GM12872 (cell line): ENCODE measurements at regions not wholly inside any gene's neighbourhood (a gene's known extent, or its start where the extent isn't known, plus 50 kb on each side); places are given as distances from the start of the nearest gene placed in this dataset.

Source experiments
- TF ChIP-seq, protein P1 (sequence below): IDR thresholded peaks from 3 replicates; pipeline ENCODE4 v1.5.1; 2011; ENCODE audit warnings: low read depth, mild to moderate bottlenecking, low read length, moderate library complexity; ENCODE audit not compliant: insufficient read depth

DNA sequence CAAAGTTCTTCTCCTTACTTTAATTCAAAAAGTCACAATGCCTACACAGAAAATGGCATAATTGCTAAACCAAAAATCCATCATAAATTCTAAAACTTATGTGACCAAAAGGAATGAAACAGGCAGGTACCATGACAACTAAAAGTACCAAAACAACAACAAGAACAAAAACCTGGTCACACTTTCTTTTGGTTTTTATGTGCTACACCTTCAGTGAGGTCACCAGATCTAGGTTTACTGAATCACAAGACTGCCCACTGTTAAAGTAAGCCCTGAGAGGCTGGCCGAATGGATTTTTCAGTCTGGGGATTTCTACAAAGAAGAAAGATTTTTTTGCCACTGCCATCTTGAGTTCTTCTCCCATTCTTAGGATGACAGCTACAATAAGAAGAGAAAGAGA lies 583.0 kb upstream of the PKN2 start:
- TF ChIP-seq, protein P1, sequence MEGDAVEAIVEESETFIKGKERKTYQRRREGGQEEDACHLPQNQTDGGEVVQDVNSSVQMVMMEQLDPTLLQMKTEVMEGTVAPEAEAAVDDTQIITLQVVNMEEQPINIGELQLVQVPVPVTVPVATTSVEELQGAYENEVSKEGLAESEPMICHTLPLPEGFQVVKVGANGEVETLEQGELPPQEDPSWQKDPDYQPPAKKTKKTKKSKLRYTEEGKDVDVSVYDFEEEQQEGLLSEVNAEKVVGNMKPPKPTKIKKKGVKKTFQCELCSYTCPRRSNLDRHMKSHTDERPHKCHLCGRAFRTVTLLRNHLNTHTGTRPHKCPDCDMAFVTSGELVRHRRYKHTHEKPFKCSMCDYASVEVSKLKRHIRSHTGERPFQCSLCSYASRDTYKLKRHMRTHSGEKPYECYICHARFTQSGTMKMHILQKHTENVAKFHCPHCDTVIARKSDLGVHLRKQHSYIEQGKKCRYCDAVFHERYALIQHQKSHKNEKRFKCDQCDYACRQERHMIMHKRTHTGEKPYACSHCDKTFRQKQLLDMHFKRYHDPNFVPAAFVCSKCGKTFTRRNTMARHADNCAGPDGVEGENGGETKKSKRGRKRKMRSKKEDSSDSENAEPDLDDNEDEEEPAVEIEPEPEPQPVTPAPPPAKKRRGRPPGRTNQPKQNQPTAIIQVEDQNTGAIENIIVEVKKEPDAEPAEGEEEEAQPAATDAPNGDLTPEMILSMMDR: no peak

DNA sequence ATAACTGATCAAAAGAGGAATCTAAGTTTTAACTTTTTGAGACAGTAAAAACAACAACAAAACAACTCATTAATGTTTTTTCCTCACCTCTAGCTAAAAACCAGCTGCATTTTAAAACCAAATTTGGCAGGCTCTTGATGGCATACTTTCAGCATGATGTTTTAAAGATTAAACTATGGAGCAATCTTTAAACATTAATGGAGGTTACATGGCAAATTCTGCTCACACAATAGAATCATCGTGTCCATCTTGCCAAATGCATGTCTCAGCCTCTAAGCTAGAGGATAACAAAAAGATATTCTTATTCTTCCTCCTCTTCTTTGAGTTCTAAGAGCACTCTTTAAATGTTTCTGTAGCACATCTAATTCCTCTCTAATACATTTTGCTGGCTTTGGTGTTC lies 579.8 kb upstream of the PKN2 start:
- TF ChIP-seq, protein P1: no peak

DNA sequence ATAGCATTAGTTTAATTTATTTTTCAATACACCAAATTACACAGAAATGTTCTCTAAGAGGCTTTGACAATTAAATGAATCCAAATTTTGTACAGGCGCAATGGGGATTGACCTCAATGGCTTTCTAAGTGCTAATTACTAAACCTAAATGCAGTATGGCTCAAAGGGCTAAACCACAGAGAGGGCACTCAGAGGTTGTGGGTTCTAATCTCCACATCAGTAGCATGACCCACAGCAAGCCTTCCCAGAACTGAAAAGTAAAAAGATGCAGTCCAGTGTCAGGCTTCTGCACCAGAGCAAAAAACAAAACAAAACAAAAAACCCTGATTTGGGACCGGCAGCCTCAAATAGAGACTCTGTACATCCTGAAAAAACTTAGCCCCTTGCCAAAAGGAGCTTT lies 579.2 kb upstream of the PKN2 start:
- TF ChIP-seq, protein P1: no peak

DNA sequence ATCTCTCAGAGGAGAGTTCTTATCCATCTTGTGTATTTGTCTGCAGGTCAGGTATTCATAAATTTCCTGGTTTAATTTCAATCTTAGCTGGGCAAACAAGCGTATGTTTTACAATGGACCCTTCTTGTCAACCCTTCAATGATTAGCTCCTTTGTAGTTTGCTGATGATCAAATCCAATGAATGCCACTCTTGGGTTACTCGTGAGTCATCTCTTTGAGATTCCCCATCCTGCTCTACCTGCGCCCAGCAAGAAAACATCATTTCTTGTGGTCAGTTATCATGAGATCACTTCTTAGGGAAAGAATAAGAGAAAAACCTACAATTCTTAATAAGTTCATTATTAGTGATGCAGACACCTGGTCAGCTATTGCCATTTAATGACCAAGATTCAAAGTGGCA lies 572.3 kb upstream of the PKN2 start:
- TF ChIP-seq, protein P1: no peak

DNA sequence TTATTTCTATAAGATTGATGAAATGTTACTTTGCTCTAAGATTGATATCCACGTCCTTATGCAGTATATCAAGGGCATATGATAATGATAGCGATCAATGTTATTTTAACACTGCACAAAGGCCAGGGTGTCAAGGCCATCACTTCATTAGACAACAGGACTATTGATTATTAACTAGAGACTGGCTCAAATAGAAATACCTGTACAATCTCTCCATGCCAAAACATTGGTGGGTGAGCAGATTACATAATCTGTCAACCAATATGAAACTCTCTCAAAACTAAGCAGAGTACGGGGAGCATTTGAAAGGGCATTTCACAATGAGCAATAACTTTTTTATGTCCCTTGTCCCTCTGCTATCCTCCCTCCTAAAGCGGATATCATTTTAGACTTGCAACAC lies 566.5 kb upstream of the PKN2 start:
- TF ChIP-seq, protein P1: no peak

DNA sequence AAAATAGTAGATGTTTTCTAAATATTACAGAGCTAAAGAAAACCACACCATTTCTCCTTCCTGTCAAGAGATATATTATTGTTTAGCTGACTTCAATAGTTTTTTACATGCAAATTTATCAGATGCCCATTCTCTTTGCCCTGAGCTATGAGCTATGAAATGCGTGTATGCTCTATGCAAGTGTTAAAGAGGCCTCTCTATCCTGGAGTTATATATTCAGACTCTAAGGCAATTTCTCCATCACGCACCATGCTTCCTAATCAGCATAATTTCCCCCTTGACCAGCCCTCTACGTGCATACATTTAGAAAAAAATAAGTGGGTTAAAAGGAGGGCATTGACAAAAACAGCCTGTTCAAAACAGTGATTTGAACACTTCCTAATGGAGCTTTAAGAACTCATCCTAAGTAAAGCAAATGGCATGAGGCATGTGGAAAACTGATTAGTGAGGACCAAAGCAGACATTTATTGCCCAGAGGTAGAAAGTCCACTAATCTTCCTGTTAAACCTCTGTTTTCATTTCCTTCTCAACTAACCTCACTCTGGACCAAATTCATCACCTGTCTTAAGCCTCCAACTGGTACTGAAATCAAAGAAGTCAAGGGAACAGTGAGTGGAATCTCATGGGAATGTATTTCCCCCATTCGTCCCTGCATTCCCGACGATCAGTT lies 565.8 kb upstream of the PKN2 start:
- TF ChIP-seq, protein P1: no peak

DNA sequence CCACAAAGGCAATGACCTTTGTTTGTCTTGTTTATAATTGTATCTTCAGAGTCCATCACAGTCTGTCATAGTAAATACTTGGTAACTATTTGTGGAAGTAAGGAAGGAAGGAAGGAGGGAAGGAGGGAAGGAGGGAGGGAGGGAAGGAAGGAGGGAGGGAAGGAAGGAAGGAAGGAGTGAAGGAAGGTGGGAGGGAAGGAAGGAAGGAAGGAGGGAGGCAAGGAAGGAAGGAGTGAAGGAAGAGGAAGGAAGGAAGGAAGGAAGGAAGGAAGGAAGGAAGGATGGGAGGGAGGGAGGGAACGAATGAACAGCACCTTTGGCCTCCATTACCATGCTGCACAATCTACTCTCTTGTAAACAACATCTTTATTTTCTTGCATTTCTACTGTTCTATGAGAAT lies 559.5 kb upstream of the PKN2 start:
- TF ChIP-seq, protein P1: no peak
